Loucy (cell line): ENCODE measurements at regions not wholly inside any gene's neighbourhood (a gene's known extent, or its start where the extent isn't known, plus 50 kb on each side); places are given as distances from the start of the nearest gene placed in this dataset.

Experiments
- EZH2phosphoT487 ChIP-seq: fragments of 200-600 bp; IDR thresholded peaks from 2 replicates; pipeline ENCODE4 v1.6.1; 2018; ENCODE audit warnings: antibody characterized with exemption, mild to moderate bottlenecking, moderate library complexity, borderline replicate concordance
- TF ChIP-seq, protein P1 (sequence below): fragments of 200-600 bp; sonication (generic); conservative IDR thresholded peaks from 2 replicates; pipeline ENCODE4 v1.5.1; 2014; ENCODE audit warnings: mild to moderate bottlenecking, antibody characterized with exemption, low read length

DNA sequence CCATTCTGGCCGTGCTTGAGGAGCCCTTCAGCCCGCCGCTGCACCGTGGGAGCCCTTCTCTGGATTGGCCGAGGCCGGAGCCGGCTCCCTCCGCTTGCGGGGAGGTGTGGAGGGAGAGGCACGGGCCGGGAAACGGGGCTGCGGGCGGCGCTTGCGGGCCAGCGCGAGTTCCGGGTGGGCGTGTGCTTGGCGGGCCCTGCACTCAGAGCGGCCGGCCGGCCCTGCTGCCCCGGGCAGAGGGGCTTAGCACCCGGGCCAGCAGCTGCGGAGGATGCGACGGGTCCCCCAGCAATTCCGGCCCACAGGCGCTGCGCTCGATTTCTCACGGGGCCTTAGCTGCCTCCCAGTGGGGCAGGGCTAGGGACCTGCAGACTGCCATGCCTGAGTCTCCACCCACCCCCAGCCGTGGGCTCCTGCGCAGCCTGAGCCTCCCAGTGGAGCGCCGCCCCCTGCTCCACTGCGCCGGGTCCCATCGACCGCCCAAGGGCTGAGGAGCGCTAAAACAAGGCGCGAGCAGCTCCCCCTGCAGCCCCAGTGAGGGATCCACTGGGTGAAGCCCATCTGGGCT is 76.5 kb downstream of the PCDH20 start:
- TF ChIP-seq, protein P1, sequence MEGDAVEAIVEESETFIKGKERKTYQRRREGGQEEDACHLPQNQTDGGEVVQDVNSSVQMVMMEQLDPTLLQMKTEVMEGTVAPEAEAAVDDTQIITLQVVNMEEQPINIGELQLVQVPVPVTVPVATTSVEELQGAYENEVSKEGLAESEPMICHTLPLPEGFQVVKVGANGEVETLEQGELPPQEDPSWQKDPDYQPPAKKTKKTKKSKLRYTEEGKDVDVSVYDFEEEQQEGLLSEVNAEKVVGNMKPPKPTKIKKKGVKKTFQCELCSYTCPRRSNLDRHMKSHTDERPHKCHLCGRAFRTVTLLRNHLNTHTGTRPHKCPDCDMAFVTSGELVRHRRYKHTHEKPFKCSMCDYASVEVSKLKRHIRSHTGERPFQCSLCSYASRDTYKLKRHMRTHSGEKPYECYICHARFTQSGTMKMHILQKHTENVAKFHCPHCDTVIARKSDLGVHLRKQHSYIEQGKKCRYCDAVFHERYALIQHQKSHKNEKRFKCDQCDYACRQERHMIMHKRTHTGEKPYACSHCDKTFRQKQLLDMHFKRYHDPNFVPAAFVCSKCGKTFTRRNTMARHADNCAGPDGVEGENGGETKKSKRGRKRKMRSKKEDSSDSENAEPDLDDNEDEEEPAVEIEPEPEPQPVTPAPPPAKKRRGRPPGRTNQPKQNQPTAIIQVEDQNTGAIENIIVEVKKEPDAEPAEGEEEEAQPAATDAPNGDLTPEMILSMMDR = no peak
- TF ChIP-seq EZH2phosphoT487 = no peak
